GM11168 (cell line): ENCODE measurements at regions not wholly inside any gene's neighbourhood (a gene's known extent, or its start where the extent isn't known, plus 50 kb on each side); places are given as distances from the start of the nearest gene placed in this dataset.

ENCODE experiments used
- in situ Hi-C: fragments of 300-500 bp; cut with MboI; formaldehyde crosslinking; loops from one replicate; pipeline ENCODE4 v1.12.0; 2022; ENCODE audit warnings: low sequenced_read_pairs; ENCODE audit not compliant: unreplicated experiment

DNA sequence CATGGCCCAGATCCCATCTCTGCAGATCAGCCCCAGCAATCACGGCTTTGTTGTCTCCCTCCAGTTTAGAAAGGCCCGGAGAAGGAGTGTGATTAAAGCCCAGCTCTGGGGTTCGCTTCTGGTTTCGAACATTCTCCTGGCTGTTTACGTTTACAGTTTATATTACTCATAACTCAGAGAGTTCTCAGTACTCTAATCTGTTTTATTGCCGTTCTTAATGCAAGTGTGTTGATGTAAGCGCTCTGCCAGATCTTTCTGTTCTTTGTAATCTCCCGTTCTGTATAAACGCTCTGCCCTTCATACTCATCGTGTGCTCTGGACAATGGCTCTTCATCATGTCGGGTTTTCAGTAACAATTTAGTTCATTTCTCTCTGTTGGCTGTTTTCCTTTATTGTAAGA is 82.5 kb upstream of the PRNP start:
- in situ Hi-C loops, result loop anchor here (25.0 kb wide), 1 partner anchor 359 kb away; no protein-coding TSS in a partner anchor

DNA sequence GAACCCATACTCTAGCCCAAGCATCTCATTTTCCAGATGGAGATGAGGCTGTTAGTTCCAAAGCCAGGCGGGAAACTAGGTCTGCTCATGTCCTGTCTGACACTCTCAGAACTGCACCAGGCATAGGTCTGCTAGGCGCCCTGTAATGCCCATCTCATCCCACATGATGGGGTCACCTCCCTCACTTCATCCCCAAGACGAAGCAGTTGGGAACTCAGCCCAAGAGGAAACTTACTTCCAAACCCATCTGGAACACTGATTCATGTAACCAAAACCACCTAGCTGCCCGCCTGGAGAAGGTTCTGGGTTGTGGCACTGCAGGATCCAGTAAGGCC is 84.0 kb upstream of the PRNP start:
- in situ Hi-C loops, result loop anchor here (25.0 kb wide), 1 partner anchor 360 kb away; no protein-coding TSS in a partner anchor

DNA sequence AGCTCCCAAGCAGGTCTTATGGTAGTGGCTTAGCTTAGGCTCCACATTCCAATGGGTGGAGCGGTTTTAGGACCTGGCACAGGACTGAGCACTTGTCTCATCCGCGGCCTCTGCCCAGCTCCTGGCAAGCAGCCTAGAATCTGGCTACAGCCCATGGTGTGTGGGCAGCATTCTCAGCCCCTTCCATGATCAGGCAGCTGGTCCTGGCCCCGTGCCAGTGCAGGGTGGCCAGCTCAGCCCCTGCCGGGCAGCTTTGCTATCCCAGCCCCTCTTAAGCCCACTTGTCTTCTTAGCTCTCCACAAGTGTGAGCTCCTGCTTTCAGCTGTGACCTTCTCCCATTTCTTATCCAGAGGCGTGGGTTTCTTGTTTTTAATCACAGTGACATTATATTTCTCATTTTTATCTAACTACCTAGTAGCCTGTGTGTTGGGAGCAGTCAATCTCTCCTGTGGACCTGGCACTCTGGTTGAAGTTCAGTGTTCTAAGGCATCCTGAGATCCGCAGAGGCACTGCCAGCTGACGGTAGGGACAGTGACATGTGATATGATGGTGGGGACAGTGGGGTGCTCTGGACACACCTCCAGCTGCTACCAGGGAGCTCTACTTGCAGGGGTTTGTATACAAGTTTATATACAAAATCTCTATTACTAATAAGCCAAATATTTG is 84.5 kb upstream of the PRNP start:
- in situ Hi-C loops, result loop anchor here (25.0 kb wide), 1 partner anchor 361 kb away; no protein-coding TSS in a partner anchor

DNA sequence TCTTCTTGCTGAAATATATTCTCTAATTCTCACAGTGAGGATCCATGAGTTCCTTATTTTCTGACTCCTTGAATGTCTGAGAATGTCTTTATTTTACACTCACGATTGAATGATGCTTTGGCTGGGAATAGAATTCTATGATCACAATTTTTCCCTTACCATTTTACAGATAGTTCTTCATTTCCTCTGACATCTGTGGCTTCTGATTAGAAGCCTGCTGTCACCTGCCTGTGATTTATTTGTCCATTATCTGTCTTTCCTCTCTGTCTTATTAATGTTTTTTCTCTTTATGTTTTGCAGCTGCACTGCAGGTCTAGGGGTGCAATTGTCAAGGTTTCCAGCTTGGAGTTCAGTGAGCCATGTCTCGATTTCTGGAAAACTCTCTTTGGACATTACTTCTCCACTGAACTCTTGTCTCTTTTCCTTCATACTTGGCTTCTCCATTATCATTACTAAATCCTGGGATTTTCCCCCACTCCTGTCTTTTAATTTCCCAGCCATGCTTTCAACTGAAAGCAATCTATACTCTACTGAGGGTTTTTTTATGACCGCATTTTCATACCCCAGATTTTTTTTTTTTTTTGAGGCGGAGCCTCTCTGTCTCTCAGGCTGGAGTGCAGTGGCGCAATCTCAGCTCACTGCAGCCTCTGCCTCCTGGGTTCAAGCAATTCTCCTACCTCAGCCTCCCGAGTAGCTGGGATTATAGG is 85.8 kb upstream of the PRNP start:
- in situ Hi-C loops, result loop anchor here (25.0 kb wide), 1 partner anchor 362 kb away; no protein-coding TSS in a partner anchor

DNA sequence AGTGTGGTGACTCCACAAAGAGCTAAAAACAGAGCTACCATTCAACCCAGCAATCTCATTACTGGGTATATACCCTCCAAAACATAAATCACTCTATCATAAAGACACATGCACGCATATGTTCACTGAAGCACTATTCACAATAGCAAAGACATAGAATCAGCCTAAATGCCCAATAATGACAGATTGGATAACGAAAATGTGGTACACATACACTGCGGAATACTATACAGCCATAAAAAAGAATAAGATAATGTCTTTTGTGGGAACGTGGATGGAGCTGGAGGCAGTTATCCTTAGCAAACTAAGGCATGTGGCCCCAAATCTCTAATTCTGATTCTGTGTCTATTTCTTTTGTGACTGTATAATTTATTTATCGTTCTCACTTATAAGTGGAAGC is 89.0 kb upstream of the PRNP start:
- in situ Hi-C loops, result loop anchor here (25.0 kb wide), 1 partner anchor 485 kb away; no protein-coding TSS in a partner anchor

DNA sequence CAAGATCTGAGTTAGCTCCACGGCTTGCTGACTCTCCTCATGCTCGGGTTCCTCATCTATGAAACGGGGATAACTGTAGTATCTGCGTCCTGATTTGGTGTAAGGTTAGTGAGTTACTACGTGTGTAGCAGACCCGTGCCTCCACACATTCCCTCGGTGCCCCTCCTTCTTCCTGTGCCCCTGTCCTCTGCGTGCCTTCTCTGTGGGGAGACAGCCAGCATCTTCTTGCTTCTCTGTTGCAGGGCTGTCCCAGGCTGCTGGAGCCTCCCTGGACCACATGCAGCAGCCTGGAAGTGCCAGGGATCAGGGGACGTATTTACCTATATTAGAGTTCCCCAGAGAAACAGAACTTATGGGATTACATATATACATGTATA is 93.1 kb upstream of the PRNP start:
- in situ Hi-C loops, result loop anchor here (25.0 kb wide), 1 partner anchor 481 kb away; no protein-coding TSS in a partner anchor

DNA sequence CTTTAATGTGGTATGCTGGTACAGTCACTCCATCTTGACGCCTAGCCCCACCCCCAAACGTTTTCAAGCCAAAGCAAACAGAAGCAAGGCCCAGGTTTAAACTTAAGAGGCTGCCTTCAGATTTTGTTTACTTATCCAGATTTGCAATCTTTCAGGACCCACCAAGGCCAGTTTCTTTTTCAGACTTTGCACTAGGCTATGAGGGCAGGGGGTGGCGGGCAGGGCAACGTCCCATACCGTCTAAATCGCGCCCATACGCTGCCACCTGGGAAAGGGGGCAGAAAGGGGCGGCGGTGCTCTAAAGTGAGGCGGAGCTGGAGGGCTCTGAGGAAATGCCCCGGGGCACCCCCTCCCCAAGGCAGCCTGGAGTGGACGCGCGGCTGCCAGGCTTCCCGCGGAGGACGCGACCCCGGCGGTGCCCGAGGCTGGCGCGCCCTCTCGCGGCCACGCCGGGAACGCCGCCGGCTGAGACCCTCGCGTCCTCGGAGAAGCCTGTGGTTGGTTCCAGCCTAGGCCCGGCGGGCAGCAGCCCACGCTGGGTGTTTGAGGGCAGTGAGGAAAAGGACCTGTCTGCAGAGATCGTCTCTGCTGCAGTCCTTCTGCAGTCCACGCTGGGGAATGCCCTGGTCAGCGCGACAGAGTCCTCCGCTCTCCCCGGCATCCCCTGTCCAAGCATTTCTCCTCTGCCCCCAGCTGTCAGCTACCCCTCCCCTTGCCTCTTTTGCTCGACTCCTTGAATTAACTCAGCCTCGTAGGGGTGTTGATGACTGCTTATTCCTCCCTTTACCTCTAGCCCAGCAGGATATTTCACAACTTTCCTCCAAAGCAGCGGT is 93.7 kb upstream of the PRNP start:
- in situ Hi-C loops, result loop anchor here (25.0 kb wide), 1 partner anchor 480 kb away; no protein-coding TSS in a partner anchor

DNA sequence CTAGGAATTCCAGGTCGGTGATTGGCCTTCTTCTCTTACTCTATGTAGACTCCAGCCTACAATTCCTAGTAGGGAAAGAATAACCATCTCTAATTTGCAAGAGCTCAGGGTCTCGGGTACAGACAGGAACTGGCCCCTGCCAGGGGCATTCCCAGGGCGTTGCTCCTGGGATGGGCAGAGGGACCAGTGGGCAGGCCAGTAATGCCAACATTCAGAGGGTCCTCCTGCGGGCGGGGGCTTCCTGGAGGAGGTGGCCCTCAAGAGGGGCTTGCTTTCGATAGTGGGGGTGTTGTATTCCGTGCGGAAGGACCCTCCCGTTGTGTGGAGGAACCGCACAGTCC is 94.3 kb upstream of the PRNP start:
- in situ Hi-C loops, result loop anchor here (25.0 kb wide), 1 partner anchor 480 kb away; no protein-coding TSS in a partner anchor

DNA sequence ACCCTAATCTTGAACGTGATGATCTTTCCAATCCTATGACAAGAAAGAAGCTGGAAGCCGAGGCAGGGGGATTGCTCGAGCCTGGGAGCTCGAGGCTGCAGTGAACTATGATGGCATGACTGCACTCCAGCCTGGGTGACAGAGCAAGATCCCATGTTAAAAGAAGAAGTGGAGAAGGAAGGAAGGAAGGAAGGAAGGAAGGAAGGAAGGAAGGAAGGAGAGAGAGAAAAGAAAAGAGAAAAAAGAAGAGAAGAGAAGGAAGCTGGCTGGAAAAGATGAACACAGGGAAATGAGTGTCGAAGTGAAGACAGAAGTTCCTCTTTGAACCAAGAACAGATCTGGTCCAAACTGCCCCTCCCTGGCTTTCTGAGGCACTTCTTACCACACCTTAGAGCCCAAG is 100.5 kb upstream of the PRNP start:
- in situ Hi-C loops, result loop anchor here (25.0 kb wide), 1 partner anchor 473 kb away; no protein-coding TSS in a partner anchor

DNA sequence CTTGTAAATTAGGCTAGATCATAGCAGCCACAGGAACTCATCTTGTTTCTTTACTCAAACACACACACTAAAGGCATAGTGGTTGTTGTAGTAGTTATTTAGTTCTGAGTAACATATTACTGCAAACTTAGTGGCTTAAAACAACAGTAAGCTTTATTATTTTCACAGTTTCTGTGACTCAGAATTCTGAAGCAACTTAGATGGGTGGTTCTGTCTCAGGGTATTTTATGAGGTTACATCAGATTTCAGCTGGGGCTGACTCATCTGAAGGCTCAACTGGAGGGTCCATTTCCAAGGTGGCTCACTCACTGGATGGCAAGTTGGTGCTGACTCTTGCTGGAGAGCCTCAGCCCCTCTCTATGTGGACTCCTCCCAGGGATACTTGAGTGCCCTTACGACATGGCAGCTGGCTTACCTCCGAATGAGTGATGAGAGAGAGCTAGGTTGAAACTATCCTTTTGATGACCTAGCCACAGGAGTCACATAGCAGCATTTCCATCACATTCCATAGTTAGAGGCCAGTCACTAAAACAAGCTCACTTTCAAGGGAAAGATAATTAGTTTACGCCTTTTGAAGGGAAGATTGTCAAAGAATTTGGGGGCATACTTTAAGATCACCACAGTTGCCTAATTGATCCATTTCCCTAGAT is 101.0 kb upstream of the PRNP start:
- in situ Hi-C loops, result loop anchor here (25.0 kb wide), 1 partner anchor 473 kb away; no protein-coding TSS in a partner anchor

DNA sequence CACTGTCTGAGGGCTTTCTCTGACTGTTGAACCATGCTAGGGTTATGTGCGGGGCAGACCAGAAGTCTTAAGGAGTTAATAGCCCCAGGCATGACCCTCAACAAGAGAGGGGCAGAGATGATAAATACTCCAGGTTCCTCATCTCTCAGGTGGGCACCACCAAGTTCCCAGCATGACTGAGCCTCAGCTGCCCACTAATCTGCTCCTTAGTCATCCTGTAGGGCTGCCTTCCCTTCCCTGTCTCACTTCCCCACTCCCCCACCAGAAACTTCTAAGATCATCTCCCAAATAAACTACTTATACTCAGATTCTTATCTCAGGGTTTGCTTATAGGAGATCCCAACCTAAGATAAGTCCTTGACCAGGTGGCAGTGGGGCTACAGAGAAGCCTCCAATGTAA is 101.7 kb upstream of the PRNP start:
- in situ Hi-C loops, result loop anchor here (25.0 kb wide), 1 partner anchor 472 kb away; no protein-coding TSS in a partner anchor

DNA sequence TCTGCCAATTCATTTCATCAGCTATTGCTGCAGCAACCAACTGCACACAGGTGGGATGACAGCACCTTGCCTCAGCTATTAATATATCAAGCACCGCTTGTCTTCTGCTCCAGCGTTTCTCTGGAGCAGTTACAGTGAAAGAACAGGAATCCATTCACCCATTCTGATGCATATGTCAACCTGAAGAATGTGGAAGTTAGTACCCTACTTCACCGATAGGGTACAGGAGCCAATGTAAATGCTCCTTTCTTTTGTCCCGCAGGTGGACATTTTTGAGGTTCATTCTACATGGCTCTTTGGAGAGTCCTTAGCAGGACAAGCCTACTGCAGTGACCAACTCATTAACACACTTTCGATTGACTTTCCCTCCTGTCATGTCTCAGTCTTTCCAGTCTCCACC is 104.4 kb upstream of the PRNP start:
- in situ Hi-C loops, result loop anchor here (25.0 kb wide), 1 partner anchor 470 kb away; no protein-coding TSS in a partner anchor

DNA sequence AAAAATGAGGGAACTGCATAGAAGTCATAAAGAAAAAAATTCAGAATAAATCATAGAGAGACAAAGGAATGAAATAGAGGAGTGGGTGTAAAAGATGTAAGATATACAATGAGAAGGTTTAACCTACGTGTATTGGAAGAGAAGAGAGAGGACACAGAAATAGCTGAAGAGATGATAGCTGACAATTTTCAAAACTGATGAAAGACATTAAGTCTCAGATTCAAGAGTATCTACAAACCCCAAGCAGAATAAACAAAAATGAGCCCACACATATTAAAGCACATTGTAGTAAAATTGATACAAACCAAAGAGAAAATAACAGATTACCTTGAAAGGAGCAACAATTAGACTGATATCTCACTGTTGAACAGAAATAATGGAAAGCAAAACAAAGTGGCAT is 107.9 kb upstream of the PRNP start:
- in situ Hi-C loops, result loop anchor here (25.0 kb wide), 1 partner anchor 466 kb away; no protein-coding TSS in a partner anchor

DNA sequence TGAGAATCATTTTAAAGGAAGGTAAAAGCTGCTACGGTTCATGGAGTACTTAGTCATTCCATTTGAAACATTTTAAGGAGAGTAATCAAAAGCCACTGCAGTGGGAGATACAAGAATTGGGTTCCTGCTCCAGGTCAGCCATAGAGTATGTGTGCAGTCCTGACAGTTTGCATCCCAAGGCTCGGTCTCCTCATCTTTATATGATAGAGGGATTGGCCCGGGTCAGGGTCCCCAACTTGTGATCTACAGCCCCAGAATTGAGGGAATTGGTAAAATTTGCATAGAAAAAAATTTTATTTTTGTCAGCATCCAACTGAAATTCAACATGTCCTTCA is 111.9 kb upstream of the PRNP start:
- in situ Hi-C loops, result no loop called here

DNA sequence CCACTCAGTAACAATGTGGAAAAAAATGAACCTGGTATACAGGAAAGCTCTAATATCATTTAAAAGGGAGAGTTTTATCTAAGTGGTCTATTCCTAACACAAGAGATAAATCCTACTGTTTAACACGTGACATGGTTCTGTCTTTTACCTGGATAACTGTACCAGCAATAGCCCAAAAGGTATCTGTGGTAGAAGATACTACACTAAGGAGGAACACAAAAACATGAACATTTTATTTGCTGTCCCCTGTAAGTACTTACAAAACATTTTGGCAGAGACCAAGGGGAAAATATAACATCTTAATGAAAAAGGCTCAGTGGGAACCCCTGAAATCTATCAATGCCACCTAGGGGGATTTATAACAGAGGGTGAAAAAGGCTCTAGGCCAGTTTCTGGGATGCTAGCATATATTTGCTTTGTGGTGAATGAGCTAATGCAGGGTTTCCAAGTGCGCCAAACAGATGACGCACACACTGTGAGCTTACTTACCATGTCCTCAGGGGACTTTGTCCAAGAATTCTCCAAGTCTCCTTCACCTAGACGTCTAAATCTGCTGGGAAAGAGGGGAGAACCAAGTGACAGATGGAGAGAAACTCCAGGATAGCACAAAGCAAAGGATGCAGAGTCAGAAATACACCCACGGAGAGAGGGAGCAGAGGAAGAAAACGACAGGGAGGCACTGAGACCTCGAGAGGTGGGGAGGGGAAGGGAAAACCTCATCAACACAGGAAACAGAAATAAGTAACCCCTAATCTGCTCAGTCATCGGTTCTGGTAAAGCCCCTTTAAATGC is 112.5 kb upstream of the PRNP start:
- in situ Hi-C loops, result no loop called here

DNA sequence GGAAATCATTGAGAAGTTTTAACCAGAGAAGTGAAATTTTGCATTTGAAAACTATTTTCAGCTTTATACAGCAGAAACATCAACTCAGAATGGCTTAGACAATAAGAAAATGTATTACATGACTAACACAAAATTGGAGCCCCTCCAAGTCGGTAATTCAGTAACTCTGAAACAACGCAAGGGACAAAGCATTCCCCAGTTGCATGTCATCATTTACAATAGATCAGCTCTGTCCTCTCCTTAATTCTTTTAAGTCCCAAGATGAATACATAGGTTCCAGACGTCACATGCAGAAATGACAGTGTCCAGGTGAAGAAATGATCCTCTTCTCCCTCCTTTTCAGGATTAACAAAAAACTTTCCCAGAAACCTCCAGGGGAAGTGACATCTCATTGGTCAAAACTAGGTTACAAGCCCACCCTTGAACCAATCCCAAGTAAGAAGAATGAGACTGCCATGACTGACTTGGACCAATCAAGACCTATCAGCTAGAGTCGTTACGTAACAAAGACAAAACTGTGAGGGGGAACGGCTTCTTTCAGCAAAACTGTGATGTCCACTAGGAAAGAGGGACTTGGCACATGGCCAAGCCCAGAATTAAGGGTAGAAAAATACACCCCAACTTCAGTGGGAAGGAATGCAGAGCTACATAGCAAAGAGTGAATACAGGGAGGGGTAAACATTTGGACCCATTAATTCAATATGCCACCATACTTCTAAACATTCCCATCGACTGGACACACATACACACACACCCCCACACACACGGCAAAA is 114.3 kb upstream of the PRNP start:
- in situ Hi-C loops, result no loop called here

DNA sequence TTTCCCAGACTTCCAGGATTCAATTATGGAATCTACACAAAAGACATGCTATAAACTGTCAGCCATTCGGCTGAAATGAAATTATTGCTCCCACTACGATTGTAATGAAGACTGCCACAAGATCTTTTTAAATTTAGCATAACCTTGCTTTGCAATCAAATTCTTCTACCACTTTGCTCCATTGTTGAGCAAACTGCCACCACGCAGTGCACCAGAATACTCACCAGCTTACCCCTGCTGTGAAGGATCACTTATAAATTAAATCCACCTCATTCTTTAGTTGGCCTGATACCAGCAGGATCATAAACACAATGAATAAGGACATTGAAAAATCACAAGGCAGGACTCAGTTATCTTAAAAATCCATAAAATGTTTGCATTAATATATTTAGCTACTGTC is 116.4 kb upstream of the PRNP start:
- in situ Hi-C loops, result no loop called here

DNA sequence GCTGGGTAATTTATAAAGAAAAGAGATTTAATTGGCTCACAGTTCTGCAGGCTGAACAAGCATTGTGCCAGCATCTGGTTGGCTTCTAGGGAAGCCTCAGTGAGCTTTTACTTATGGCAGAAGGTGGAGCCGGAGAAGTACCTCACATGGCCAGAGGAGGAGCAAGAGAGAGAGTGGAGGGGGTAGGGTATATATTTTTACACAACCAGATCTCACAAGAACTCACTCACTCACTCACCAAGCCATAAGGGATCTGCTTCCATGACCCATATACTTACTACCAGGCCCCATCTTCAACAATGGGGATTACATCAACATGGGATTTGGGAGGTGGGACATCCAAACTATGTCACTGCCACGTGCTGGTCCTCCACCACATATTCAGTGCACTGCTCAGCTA is 117.2 kb upstream of the PRNP start:
- in situ Hi-C loops, result no loop called here
